ENCODE measurements at regions not wholly inside any gene's neighbourhood (a gene's known extent, or its start where the extent isn't known, plus 50 kb on each side); places are given as distances from the start of the nearest gene placed in this dataset.

DNA sequence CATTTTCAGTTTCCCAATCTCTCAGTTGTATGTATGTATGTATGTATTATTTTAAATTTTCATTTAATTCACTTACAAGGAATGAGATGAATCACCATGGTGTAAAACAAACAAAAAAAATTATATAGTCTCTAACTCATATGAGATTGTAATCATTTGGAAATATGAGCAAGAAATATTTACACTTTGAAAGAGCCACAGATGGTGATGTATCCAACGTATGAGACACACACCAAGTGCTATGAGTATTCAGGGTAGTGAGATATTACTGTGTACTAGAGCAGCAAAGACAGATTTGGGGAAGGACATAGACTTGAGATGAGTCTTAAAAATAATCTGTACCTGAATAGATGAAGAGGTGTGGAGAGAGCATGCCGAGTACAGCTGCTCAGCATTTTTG, 1154.4 kb downstream of the RAPGEF2 start:
- H3K4me1 Mint-ChIP-seq (ENCODE audit: low read depth) = no peaks in the 10 kb centered on the region
- no peaks in the 10 kb centered on the region for H3K27me3 Mint-ChIP-seq (ENCODE audit: low read depth)
- no peak overlapping the region for H3K27ac Mint-ChIP-seq
- DNase-seq (ENCODE audit: low spot score) = no peak
- peaks cover 16% of the 10 kb centered on the region for H3K9me3 Mint-ChIP-seq
- no peak overlapping the region for H3K4me3 Mint-ChIP-seq (ENCODE audit: low read depth)
- intact Hi-C loops (cut with micrococcal nuclease) = no loop called here
- H3K36me3 Mint-ChIP-seq (ENCODE audit: low read depth) = no peaks in the 10 kb centered on the region

DNA sequence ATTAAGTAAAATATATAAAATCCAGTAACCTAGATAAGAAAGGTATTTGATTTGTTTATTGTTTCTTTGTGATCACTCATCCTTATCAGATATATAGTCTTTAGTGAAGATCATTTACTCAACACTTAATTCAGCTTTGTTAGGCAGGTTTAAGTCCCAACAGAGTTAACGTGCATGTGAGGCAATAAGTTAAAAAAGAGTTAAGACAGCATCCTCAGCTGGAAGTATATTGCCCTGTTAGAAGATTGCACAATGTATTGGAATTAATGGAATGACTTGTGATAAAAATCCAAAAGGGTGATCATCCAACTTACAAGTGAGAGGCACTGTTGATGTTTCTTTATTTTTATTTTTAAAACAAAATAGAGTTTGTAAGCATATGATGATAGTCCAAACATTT, 1162.1 kb downstream of the RAPGEF2 start:
- H3K4me3 Mint-ChIP-seq (ENCODE audit: low read depth) = no peak overlapping the region
- H3K4me1 Mint-ChIP-seq (ENCODE audit: low read depth) = no peaks in the 10 kb centered on the region
- no peaks in the 10 kb centered on the region for H3K36me3 Mint-ChIP-seq (ENCODE audit: low read depth)
- H3K27ac Mint-ChIP-seq = no peak overlapping the region
- DNase-seq (ENCODE audit: low spot score) = no peak
- H3K9me3 Mint-ChIP-seq = peaks cover 7% of the 10 kb centered on the region
- intact Hi-C loops (cut with micrococcal nuclease) = no loop called here
- no peaks in the 10 kb centered on the region for H3K27me3 Mint-ChIP-seq (ENCODE audit: low read depth)

- peaks cover 8% of the 10 kb centered on the region for H3K9me3 Mint-ChIP-seq
- no peak overlapping the region for H3K27ac Mint-ChIP-seq
- H3K36me3 Mint-ChIP-seq (ENCODE audit: low read depth) = no peaks in the 10 kb centered on the region
- H3K4me3 Mint-ChIP-seq (ENCODE audit: low read depth) = no peak overlapping the region
- intact Hi-C loops (cut with micrococcal nuclease) = no loop called here
- no peaks in the 10 kb centered on the region for H3K4me1 Mint-ChIP-seq (ENCODE audit: low read depth)
- no peaks in the 10 kb centered on the region for H3K27me3 Mint-ChIP-seq (ENCODE audit: low read depth)
- DNase-seq (ENCODE audit: low spot score) = no peak
Measured at GRCh38 chr4:160265836-160266235, 1163.0 kb downstream of the RAPGEF2 start.

DNA sequence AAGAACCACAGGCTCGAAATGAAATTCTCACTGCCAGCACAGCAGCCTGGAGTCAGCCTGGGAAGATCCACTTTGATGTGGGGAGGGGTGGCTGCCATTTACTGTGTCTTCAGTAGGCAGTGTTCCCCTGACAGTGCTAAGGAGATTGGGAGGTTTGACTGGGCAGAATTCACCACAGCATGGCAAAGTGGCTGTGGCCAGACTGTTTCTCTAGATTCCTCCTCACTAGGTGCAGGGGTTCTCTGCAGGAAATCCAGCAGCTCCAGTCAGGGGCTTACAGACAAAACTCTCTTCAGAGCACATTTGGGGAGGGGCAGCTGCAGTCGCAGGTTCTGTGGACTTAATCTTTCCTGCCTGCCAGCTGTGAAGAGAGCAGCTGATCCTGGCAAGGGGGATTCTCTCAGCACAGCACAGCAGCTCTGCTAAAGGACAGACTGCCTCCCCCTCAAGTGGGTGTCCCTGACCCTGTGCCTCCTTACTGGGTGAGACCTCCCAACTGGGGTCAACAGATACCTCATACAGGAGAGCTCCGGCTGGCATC, 1174.0 kb downstream of the RAPGEF2 start:
- intact Hi-C loops (cut with micrococcal nuclease) = no loop called here
- Mint-ChIP-seq H3K27ac (no peak overlapping the region), H3K4me1 (ENCODE audit: low read depth) (no peaks in the 10 kb centered on the region), H3K4me3 (ENCODE audit: low read depth) (no peak overlapping the region), H3K9me3 (peaks cover 47% of the 10 kb centered on the region), H3K27me3 (ENCODE audit: low read depth) (no peaks in the 10 kb centered on the region), H3K36me3 (ENCODE audit: low read depth) (no peaks in the 10 kb centered on the region)
- no peak for DNase-seq (ENCODE audit: low spot score)

GRCh38 chr4:160283081-160283480, 1180.2 kb downstream of the RAPGEF2 start:
- DNase-seq (ENCODE audit: low spot score) = no peak
- intact Hi-C loops (cut with micrococcal nuclease) = no loop called here
- Mint-ChIP-seq H3K4me1 (ENCODE audit: low read depth) (no peaks in the 10 kb centered on the region), H3K4me3 (ENCODE audit: low read depth) (no peak overlapping the region), H3K9me3 (peaks cover 30% of the 10 kb centered on the region), H3K27ac (no peak overlapping the region), H3K36me3 (ENCODE audit: low read depth) (no peaks in the 10 kb centered on the region), H3K27me3 (ENCODE audit: low read depth) (no peaks in the 10 kb centered on the region)

- no peak for DNase-seq (ENCODE audit: low spot score)
- Mint-ChIP-seq H3K9me3 (peaks cover 32% of the 10 kb centered on the region), H3K4me1 (ENCODE audit: low read depth) (no peaks in the 10 kb centered on the region), H3K27ac (no peak overlapping the region), H3K27me3 (ENCODE audit: low read depth) (no peaks in the 10 kb centered on the region), H3K36me3 (ENCODE audit: low read depth) (no peaks in the 10 kb centered on the region), H3K4me3 (ENCODE audit: low read depth) (no peak overlapping the region)
- intact Hi-C loops (cut with micrococcal nuclease) = no loop called here
Measured at GRCh38 chr4:160284516-160284915, 1181.6 kb downstream of the RAPGEF2 start.

DNA sequence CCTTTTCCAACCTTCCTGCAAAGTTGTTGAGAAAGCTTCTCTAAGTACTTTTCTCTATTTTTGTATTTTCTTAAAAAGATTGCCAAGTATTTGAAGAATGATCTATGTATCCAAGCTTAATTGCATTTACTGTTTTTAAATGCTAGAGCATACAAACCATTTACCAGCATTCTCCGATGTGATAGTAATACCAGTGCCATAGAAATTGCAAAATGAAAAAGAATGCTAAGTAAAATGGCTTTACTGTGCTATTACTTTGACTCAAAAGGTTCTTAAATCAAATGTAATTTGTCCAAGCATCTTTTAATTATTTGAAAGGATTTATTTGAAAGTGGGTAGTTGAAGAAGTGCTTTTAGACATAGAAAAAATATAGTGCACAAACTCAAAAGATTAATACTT, 1183.2 kb downstream of the RAPGEF2 start:
- DNase-seq (ENCODE audit: low spot score) = no peak
- H3K27ac Mint-ChIP-seq = no peak overlapping the region
- no peaks in the 10 kb centered on the region for H3K27me3 Mint-ChIP-seq (ENCODE audit: low read depth)
- no peaks in the 10 kb centered on the region for H3K4me1 Mint-ChIP-seq (ENCODE audit: low read depth)
- H3K36me3 Mint-ChIP-seq (ENCODE audit: low read depth) = no peaks in the 10 kb centered on the region
- peaks cover 27% of the 10 kb centered on the region for H3K9me3 Mint-ChIP-seq
- intact Hi-C loops (cut with micrococcal nuclease) = no loop called here
- no peak overlapping the region for H3K4me3 Mint-ChIP-seq (ENCODE audit: low read depth)

DNA sequence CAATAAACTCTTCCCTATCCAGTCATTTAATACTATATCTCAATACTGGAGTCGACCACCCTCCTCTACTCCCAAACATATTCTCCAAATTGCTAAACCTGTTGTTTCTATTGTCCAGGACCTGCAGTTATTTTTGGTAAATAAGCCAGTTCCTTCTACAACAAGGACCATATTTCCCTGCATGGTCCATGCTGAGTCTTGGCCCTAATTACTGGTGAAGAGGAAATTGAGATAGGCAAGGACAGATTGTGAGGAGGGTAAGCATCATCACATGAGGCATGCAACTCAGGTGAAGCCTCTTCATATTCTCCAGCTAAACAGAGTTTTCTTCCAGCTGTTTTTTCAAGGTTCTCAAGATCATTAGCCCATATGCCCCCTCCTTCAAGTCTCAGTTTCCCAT, 1193.6 kb downstream of the RAPGEF2 start:
- intact Hi-C loops (cut with micrococcal nuclease) = no loop called here
- no peaks in the 10 kb centered on the region for H3K4me1 Mint-ChIP-seq (ENCODE audit: low read depth)
- DNase-seq (ENCODE audit: low spot score) = no peak
- no peaks in the 10 kb centered on the region for H3K27me3 Mint-ChIP-seq (ENCODE audit: low read depth)
- H3K4me3 Mint-ChIP-seq (ENCODE audit: low read depth) = no peak overlapping the region
- H3K9me3 Mint-ChIP-seq = peaks cover 20% of the 10 kb centered on the region
- no peak overlapping the region for H3K27ac Mint-ChIP-seq
- H3K36me3 Mint-ChIP-seq (ENCODE audit: low read depth) = no peaks in the 10 kb centered on the region

- no peaks in the 10 kb centered on the region for H3K27me3 Mint-ChIP-seq (ENCODE audit: low read depth)
- no peak overlapping the region for H3K4me3 Mint-ChIP-seq (ENCODE audit: low read depth)
- no peak for DNase-seq (ENCODE audit: low spot score)
- no peaks in the 10 kb centered on the region for H3K4me1 Mint-ChIP-seq (ENCODE audit: low read depth)
- H3K9me3 Mint-ChIP-seq = peaks cover 20% of the 10 kb centered on the region
- H3K27ac Mint-ChIP-seq = no peak overlapping the region
- intact Hi-C loops (cut with micrococcal nuclease) = no loop called here
- no peaks in the 10 kb centered on the region for H3K36me3 Mint-ChIP-seq (ENCODE audit: low read depth)
Measured at GRCh38 chr4:160299177-160299576, 1196.3 kb downstream of the RAPGEF2 start.

GRCh38 chr4:160299608-160300007, 1196.7 kb downstream of the RAPGEF2 start:
- Mint-ChIP-seq H3K4me1 (ENCODE audit: low read depth) (no peaks in the 10 kb centered on the region), H3K4me3 (ENCODE audit: low read depth) (no peak overlapping the region), H3K9me3 (peaks cover 17% of the 10 kb centered on the region), H3K36me3 (ENCODE audit: low read depth) (no peaks in the 10 kb centered on the region), H3K27ac (no peak overlapping the region), H3K27me3 (ENCODE audit: low read depth) (no peaks in the 10 kb centered on the region)
- intact Hi-C loops (cut with micrococcal nuclease) = no loop called here
- DNase-seq (ENCODE audit: low spot score) = no peak

GRCh38 chr4:160316036-160316435, 1213.2 kb downstream of the RAPGEF2 start:
- H3K27me3 Mint-ChIP-seq (ENCODE audit: low read depth) = no peaks in the 10 kb centered on the region
- no peak overlapping the region for H3K27ac Mint-ChIP-seq
- intact Hi-C loops (cut with micrococcal nuclease) = no loop called here
- no peak overlapping the region for H3K4me3 Mint-ChIP-seq (ENCODE audit: low read depth)
- no peak for DNase-seq (ENCODE audit: low spot score)
- no peaks in the 10 kb centered on the region for H3K36me3 Mint-ChIP-seq (ENCODE audit: low read depth)
- no peaks in the 10 kb centered on the region for H3K4me1 Mint-ChIP-seq (ENCODE audit: low read depth)
- H3K9me3 Mint-ChIP-seq = peaks cover 8% of the 10 kb centered on the region

DNA sequence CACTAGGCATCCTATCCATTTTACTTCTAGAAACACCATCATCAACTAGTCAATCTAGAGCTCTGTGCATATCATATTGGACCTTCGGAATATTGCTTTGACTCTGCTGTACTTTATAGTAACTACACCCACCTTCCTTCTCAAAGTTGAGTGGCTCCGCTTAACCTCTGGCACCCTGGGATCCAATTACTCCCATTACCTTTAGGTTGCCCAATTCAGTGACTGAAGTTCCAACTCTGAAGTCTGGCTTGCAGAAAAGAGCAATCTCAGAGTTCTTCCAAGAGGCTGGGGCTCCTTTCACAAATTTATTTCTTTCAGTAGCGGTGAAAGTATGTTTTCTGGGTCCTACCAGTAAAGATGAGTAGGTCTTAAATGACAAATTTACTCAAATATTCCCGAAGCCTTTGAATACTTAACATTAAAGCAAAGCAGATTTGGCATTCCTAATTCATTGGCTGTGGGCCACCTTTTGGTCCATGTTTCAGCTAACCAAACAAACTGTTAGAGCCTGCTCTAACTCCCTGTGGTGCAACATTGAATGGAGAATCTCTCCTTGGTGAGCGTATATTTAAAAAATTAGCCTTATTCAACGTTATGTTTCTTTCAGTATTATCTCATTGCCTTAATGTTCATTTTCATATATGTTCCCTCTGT, 1215.8 kb downstream of the RAPGEF2 start:
- Mint-ChIP-seq H3K9me3 (peaks cover 5% of the 10 kb centered on the region), H3K4me1 (ENCODE audit: low read depth) (no peaks in the 10 kb centered on the region), H3K27me3 (ENCODE audit: low read depth) (no peaks in the 10 kb centered on the region), H3K27ac (no peak overlapping the region), H3K4me3 (ENCODE audit: low read depth) (no peak overlapping the region), H3K36me3 (ENCODE audit: low read depth) (no peaks in the 10 kb centered on the region)
- intact Hi-C loops (cut with micrococcal nuclease) = no loop called here
- no peak for DNase-seq (ENCODE audit: low spot score)

GRCh38 chr4:160319221-160319867, 1216.5 kb downstream of the RAPGEF2 start:
- Mint-ChIP-seq H3K4me3 (ENCODE audit: low read depth) (no peak overlapping the region), H3K4me1 (ENCODE audit: low read depth) (no peaks in the 10 kb centered on the region), H3K27ac (no peak overlapping the region), H3K27me3 (ENCODE audit: low read depth) (no peaks in the 10 kb centered on the region), H3K36me3 (ENCODE audit: low read depth) (no peaks in the 10 kb centered on the region), H3K9me3 (peaks cover 5% of the 10 kb centered on the region)
- intact Hi-C loops (cut with micrococcal nuclease) = no loop called here
- DNase-seq (ENCODE audit: low spot score) = no peak

Measured in activated T-helper 2 cell treated with anti-CD3 and anti-CD28 coated beads, Interferon-gamma antibody, Interleukin-2, Interleukin-4, amounts not matched to agents 10 μg/mL and 5 μg/mL and 100 μg/mL, durations not matched to agents 14 hours and 24 hours and 36 hours (primary cell).